Mesodermal cell (in vitro differentiated cells): ENCODE measurements at regions not wholly inside any gene's neighbourhood (a gene's known extent, or its start where the extent isn't known, plus 50 kb on each side); places are given as distances from the start of the nearest gene placed in this dataset.
A peak's percentile ranks its signal among the peaks of the same experiment; 100 is the strongest.

Source experiments
- H3K27ac ChIP-seq: 2 replicates; pipeline ENCODE4 v1.7.0; 2013; ENCODE audit warnings: mild to moderate bottlenecking, low read depth, low read length, moderate library complexity; ENCODE audit not compliant: severe bottlenecking
- H3K36me3 ChIP-seq: 2 replicates; pipeline ENCODE4 v1.7.1; 2013; ENCODE audit warnings: mild to moderate bottlenecking, low read length, moderate library complexity; ENCODE audit not compliant: control insufficient read depth, insufficient read depth
- H3K4me1 ChIP-seq: one replicate; pipeline ENCODE4 v1.7.1; 2013; ENCODE audit warnings: mild to moderate bottlenecking, low read length; ENCODE audit not compliant: insufficient read depth, control insufficient read depth, poor library complexity, severe bottlenecking
- H3K4me3 ChIP-seq: 2 replicates; pipeline ENCODE4 v1.7.0; 2013; ENCODE audit warnings: low read length, control low read depth, mild to moderate bottlenecking; ENCODE audit not compliant: insufficient read depth, poor library complexity, severe bottlenecking; ENCODE audit errors: extremely low read depth
- H3K9me3 ChIP-seq: 2 replicates; pipeline ENCODE4 v1.7.1; 2013; ENCODE audit warnings: mild to moderate bottlenecking, low read length, moderate library complexity; ENCODE audit not compliant: control insufficient read depth
- WGBS, 2 experiments: methylation state at CpG; one replicate each; pipeline ENCODE4 v1.1.5; 2013; ENCODE audit warnings: missing lambda C conversion rate in 2 of 2; ENCODE audit not compliant: insufficient coverage in 2 of 2; 5-methylcytosine and 5-hydroxymethylcytosine counted together

GRCh38 chr13:40342901-40343300 is 323.5 kb downstream of the FOXO1 start:
- Histone ChIP-seq H3K4me1 (peaks cover 27% of the 10 kb centered on the region), H3K9me3 (peaks cover 5% of the 10 kb centered on the region), H3K4me3 (no peak overlapping the region), H3K36me3 (no peaks in the 10 kb centered on the region), H3K27ac (no peak overlapping the region)
- WGBS, 2 experiments: 89 to 90% methylated on average over 3 of the region's 3 CpGs

GRCh38 chr13:40343550-40344269 is 322.7 kb downstream of the FOXO1 start:
- no peaks in the 10 kb centered on the region for H3K36me3 ChIP-seq
- H3K9me3 ChIP-seq: peaks cover 5% of the 10 kb centered on the region
- WGBS, 2 experiments: no CpG with 5 or more reads among the region's 3 CpGs
- no peak overlapping the region for H3K4me3 ChIP-seq
- H3K27ac ChIP-seq: no peak overlapping the region
- H3K4me1 ChIP-seq: peaks cover 31% of the 10 kb centered on the region

GRCh38 chr13:40344270-40345148 is 321.9 kb downstream of the FOXO1 start:
- 84 to 93% methylated on average over 10 to 11 of the region's 11 CpGs for WGBS, 2 experiments
- H3K4me1 ChIP-seq: peaks cover 31% of the 10 kb centered on the region
- H3K36me3 ChIP-seq: no peaks in the 10 kb centered on the region
- peaks cover 5% of the 10 kb centered on the region for H3K9me3 ChIP-seq
- H3K27ac ChIP-seq: no peak overlapping the region
- H3K4me3 ChIP-seq: no peak overlapping the region

DNA sequence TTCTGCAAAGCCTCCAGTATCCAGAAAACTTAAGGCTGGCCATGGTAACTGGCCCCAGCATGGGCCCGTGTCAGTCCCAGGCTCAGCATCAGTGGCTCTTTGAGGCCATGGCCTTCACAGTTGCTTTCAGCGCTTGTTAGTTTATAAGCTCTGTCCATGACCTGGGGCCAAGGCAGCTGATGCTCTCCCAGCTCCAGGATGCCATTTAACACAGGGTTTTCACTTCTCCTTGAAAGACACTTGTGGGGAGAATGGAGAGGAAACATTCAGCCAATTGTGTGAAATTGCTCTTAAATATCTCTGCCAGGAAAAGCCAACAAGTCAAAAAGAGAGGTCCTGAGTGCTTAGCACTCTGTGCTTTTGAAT is 321.3 kb downstream of the FOXO1 start:
- H3K27ac ChIP-seq: no peak overlapping the region
- 91 to 100% methylated on average over 2 of the region's 2 CpGs for WGBS, 2 experiments
- H3K4me3 ChIP-seq: no peak overlapping the region
- peaks cover 30% of the 10 kb centered on the region for H3K4me1 ChIP-seq
- H3K36me3 ChIP-seq: no peaks in the 10 kb centered on the region
- peaks cover 5% of the 10 kb centered on the region for H3K9me3 ChIP-seq

DNA sequence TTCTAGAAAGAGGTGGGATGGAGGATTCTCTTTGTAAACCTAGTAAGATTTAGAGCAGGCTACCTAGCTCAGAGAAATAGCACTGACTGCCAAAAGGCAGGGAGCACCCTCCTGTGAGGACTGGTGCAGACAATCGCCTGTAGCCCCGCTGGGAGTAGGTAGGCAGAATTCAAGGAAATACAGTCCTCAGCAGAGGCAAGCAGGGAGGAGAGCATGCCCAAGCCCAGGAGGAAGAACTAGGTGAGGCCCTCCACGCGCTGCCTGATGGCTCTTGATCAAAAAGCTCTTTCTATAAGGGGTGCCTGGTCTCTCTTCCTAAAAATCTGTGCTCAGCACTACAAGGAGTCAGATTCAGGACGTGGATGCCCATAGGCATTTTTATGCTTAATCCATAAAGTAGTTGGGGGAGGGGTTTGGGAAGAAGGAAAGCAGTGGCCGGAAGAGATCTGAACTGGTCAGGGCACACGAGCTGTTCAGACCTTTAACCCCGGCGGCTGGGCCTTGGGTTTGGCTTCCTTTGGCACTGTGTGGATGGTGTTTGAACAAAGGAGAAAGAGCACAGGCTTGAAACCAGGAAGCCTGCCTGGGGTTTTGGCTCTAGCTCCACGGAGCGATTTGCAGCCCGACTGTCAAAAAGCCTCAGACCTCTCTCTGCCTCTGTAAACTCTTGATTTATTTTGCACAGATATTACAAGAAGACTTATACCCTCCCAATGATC is 320.6 kb downstream of the FOXO1 start:
- Histone ChIP-seq H3K27ac (no peak overlapping the region), H3K4me3 (no peak overlapping the region), H3K9me3 (peaks cover 5% of the 10 kb centered on the region), H3K4me1 (peaks cover 24% of the 10 kb centered on the region), H3K36me3 (no peaks in the 10 kb centered on the region)
- WGBS, 2 experiments: 62 to 65% methylated on average over 9 to 11 of the region's 12 CpGs

DNA sequence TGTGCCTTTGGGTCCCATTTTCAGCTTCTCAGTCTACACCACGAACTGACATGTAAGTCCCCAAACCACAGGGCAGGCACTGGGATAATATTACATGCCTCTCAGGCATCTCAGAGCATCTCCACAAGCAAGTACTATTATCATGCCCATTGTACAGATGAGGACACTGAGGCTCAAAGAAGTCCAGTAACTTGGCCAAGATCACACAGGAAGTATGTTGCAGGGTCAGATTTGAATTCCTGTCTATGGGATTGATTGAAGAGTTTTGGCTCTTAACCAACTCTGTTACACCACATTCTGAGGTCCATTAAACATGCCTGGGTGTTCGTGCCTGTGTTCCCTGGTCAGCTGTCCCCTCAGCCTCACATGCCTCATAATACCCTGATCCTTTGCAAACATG is 319.8 kb downstream of the FOXO1 start:
- no peaks in the 10 kb centered on the region for H3K36me3 ChIP-seq
- H3K27ac ChIP-seq: no peak overlapping the region
- no peak overlapping the region for H3K4me3 ChIP-seq
- WGBS, 2 experiments: 87 to 88% methylated on average over 2 of the region's 2 CpGs
- H3K4me1 ChIP-seq: peaks cover 16% of the 10 kb centered on the region
- H3K9me3 ChIP-seq: peaks cover 5% of the 10 kb centered on the region

DNA sequence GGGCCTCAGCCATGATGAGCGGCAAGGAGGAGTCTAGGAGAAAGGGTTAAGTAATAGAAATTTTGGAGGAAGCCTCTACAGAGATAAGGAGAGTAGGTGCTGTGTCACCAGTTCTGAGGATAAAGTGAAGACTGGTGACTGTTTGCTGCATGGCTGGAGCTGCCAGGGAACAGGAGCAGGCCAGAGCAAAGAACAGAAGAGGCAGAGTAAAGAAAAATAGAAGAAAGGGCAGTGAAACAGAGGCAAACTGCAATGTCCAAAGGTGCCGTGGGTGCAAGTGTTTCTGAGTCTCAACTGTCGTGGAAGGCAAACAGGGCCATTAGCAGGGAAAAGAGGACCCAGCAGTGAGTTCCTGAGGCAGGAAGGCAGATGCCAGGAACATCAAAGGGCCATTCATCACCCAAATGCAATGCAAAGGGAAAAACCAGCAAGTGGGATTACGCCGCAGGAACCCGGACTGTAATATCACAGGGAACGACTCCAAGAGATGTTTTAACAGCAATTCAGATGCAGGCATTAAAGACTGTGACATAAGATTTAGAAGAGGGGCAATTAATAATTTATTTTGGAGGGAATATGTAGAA is 318.3 kb downstream of the FOXO1 start:
- H3K4me3 ChIP-seq: no peak overlapping the region
- 30% methylated on average over 7 of the region's 7 CpGs for WGBS, 2 experiments

DNA sequence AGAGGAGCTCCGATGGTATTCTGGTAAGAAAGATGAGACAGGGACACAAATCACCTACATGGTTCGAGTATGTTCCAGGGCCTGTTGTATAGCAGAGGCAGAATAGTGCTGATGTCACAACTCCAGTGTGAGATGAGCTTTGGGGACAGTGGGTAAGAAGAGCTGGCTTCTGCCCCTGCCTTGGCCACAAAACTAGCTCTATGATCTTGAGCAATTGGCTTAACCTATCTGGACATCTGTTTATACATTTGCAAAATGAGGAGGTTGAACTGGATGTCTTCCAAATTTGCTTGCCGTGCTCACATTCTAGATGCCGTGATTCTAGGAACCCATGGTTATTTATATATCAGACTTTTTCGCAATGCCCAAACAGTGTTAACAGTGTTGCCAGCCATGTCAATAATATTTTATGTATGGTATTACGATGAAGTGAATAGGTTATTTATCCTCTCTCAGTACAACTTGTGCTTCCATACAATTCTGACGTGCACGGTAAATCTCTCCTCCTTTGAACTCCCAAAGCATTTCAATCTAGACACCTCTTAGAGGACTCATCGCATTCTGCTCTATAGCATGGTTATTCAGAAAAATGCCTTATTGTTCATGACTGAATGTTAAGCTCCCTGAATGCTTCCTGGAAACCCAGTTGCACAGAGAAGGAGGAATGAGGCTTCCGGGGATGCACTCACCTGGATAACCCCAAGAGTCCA is 316.0 kb downstream of the FOXO1 start:
- 94 to 100% methylated on average over 4 to 10 of the region's 10 CpGs for WGBS, 2 experiments
- Histone ChIP-seq H3K4me1 (peaks cover 12% of the 10 kb centered on the region), H3K27ac (no peak overlapping the region), H3K36me3 (no peaks in the 10 kb centered on the region), H3K4me3 (no peak overlapping the region), H3K9me3 (no peaks in the 10 kb centered on the region)

More for the DNA sequence above, 318.3 kb downstream of the FOXO1 start:
- no peaks in the 10 kb centered on the region for H3K9me3 ChIP-seq
- no peaks in the 10 kb centered on the region for H3K36me3 ChIP-seq
- H3K4me1 ChIP-seq: peaks cover 12% of the 10 kb centered on the region
- peak overlapping the region; percentile 51 for H3K27ac ChIP-seq

GRCh38 chr13:40351537-40352379 is 314.7 kb downstream of the FOXO1 start:
- Histone ChIP-seq H3K9me3 (no peaks in the 10 kb centered on the region), H3K4me1 (peaks cover 7% of the 10 kb centered on the region), H3K36me3 (no peaks in the 10 kb centered on the region), H3K4me3 (no peak overlapping the region), H3K27ac (no peak overlapping the region)
- 84 to 85% methylated on average over 7 to 8 of the region's 9 CpGs for WGBS, 2 experiments
